HCT116 (cell line): ENCODE measurements at regions not wholly inside any gene's neighbourhood (a gene's known extent, or its start where the extent isn't known, plus 50 kb on each side); places are given as distances from the start of the nearest gene placed in this dataset.

Experiments used
- EZH2 ChIP-seq: fragments of 200-600 bp; sonication (generic); IDR thresholded peaks from 2 replicates; pipeline ENCODE4 v1.6.1; 2017; ENCODE audit warnings: antibody characterized with exemption, mixed run types
- RAD21 ChIP-seq: IDR thresholded peaks from 2 replicates; pipeline ENCODE4 v1.6.1; 2012; ENCODE audit warnings: low read depth, mild to moderate bottlenecking
- TCF7L2 ChIP-seq: IDR thresholded peaks from 2 replicates; pipeline ENCODE4 v1.7.0; 2011; ENCODE audit warnings: borderline replicate concordance, inconsistent platforms; ENCODE audit not compliant: insufficient read depth, insufficient read length; ENCODE audit errors: extremely low read depth
- ZNF274 ChIP-seq: fragments of 200-500 bp; sonication (Bioruptor generic); IDR thresholded peaks from 2 replicates; pipeline ENCODE4 v1.6.1; 2014; ENCODE audit warnings: mild to moderate bottlenecking, low read depth, low read length, inconsistent platforms
- TF ChIP-seq, protein P1 (sequence below): IDR thresholded peaks from 2 replicates; pipeline ENCODE4 v1.6.1; 2012; ENCODE audit warnings: low read depth

- TF ChIP-seq EZH2 (no peak), RAD21 (no peak), ZNF274 (no peak), TCF7L2 (no peak)
- TF ChIP-seq, protein P1, sequence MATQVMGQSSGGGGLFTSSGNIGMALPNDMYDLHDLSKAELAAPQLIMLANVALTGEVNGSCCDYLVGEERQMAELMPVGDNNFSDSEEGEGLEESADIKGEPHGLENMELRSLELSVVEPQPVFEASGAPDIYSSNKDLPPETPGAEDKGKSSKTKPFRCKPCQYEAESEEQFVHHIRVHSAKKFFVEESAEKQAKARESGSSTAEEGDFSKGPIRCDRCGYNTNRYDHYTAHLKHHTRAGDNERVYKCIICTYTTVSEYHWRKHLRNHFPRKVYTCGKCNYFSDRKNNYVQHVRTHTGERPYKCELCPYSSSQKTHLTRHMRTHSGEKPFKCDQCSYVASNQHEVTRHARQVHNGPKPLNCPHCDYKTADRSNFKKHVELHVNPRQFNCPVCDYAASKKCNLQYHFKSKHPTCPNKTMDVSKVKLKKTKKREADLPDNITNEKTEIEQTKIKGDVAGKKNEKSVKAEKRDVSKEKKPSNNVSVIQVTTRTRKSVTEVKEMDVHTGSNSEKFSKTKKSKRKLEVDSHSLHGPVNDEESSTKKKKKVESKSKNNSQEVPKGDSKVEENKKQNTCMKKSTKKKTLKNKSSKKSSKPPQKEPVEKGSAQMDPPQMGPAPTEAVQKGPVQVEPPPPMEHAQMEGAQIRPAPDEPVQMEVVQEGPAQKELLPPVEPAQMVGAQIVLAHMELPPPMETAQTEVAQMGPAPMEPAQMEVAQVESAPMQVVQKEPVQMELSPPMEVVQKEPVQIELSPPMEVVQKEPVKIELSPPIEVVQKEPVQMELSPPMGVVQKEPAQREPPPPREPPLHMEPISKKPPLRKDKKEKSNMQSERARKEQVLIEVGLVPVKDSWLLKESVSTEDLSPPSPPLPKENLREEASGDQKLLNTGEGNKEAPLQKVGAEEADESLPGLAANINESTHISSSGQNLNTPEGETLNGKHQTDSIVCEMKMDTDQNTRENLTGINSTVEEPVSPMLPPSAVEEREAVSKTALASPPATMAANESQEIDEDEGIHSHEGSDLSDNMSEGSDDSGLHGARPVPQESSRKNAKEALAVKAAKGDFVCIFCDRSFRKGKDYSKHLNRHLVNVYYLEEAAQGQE = no peak
Measured at GRCh38 chr3:43997788-43998369, 243.8 kb upstream of the TOPAZ1 start.
